Right kidney (tissue), 1 donor: ENCODE measurements at regions not wholly inside any gene's neighbourhood (a gene's known extent, or its start where the extent isn't known, plus 50 kb on each side); places are given as distances from the start of the nearest gene placed in this dataset.
A peak's percentile ranks its signal among the peaks of the same experiment; 100 is the strongest.

Experiments used
- DNase-seq: peaks from one replicate; pipeline ENCODE4 v3.0.0-alpha.2; 2016

DNA sequence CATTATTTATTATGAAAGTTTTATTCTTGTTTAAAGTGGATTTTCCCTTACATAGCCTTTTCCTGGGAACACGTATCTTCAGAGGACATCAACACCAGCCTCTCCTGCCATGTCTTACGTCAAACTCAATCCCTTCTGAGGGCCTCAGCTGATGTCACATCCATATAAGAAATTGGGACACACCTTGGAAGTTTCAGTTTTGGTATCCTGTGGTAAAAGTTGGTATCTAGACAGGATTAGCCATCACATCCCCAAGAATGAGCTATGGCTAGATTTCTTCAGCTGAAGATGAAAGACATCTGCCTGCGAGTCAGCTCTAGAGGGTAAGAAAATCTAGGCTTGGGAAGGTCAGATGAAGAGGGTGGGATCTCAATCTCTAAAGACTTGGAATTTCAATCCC is 75.8 kb upstream of the ZNF516 start:
- no peak for DNase-seq

DNA sequence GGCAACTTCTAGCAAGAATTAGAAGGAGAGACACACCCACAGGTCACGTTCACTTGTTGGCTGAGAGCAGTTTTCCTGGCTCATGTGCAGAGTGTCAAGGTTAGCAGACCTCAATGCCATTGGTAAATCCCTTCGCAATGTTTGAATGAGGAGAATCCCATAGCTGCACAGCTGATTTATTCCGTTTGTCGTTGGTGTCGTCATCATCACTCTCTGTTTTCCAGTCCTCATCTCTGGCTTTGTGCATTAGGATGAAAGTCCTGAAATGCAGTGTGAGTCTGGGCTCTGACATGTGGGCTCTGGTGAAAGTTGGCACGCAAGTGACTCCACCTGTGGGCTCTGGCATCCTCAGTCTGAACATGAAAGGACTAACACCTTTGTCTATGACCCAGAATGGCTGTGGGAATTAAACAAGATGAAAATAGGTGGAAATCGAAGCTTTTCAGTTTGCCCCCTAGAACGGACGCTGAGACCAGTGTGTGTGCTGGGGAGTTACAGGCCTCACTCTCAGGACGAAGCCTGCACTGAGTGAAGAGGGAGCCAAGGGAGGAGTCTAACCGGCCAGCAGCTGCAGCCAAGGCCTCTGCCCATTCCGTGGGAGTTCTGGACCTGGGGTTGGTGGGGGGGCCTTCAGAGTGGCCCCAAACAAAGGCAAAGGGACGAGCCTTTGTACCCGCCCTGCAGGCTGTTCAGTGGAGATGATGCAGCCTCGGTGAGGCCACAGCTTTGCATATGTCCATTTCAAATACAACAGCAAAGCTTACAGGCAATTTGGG is 74.8 kb upstream of the ZNF516 start:
- DNase-seq, result no peak

DNA sequence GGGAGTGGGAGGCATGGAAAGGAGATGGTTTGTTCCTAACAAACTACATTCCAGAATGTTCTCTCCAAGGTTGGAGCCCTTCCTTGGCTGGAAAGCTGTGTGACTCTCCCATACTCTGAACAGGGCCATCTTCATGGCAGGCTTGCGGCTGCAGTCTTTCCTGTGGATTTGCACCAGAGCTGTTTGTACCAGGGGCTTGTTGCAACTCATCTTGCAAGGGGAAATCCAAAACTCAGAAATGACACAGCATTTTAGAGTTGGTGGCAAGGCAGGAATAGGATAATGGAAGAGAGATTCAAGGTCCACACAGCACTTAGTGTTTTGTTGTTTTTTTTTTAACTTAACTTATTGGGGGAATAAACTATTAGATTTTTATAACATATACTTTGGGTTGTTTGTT is 73.7 kb upstream of the ZNF516 start:
- no peak for DNase-seq

GRCh38 chr18:76567835-76568445 is 72.9 kb upstream of the ZNF516 start:
- DNase-seq, result no peak

DNA sequence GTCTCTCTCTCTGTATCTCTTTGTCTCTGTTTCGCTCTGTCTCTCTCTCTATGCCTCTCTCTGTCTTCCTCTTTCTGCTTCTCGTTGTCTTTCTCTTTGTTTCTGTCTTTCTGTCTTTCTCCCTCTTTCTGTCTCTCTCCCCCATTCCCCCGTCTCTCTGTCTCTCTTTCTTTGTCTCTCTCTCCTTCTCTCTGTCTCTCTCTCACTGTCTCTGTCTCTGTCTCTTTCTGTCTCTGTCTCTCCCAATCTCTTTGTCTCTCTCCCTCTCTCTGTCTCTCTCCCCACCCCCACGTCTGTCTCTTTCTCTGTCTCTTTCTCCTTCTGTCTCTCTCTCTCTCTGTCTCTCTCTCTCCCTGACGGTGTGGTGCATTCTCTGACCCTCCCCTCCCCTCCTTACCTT is 71.9 kb upstream of the ZNF516 start:
- no peak for DNase-seq

GRCh38 chr18:76565238-76566173 is 70.5 kb upstream of the ZNF516 start:
- DNase-seq, result peak; percentile 64

DNA sequence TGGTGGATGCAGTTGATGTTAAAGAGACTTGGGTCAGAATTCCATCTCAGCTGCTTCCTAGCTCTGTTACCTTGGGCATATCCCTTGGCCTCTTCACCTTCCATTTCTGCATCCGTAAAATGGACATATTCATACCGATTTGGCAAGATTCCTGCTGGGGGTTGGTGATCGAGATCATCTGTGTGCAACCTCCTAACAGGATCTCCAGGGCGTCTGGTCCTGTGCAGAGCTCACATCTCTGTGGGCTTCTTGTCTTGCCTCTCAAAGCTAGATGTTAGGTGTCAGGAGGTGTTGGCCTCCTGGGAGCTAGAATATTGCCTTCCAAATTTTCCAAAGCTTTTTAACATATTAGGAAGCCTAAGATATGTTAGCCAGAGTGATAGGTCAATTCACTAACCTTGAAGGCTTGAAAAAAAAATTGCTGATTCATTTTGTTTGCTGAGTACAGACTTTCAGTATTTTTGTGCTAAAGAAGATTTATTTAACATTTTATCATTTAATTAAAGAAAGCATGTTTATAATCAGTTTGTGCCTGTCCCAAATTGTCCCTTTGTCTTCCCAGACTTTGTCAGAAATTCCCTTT is 69.7 kb upstream of the ZNF516 start:
- no peak for DNase-seq

DNA sequence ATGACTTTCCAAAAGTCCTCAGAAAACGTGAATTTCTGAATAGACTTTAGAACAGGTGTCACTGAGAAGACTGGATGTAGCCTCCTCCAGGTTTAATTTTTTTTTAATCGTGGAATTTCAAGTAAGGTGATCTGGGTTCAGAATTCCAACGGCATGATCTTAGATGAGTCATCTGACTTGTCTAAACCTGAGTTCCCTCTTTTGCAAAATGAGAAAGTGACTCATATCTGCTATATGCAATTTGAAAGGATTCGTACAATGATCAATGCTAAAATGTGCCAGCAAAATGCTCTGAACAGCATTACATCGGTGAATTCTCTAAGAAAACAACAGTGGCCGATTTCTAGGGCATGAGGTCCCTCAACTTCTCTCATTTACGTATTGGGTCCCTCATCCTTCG is 69.1 kb upstream of the ZNF516 start:
- DNase-seq, result no peak

- DNase-seq, result no peak
Measured at GRCh38 chr18:76562286-76563122, 67.5 kb upstream of the ZNF516 start.

DNA sequence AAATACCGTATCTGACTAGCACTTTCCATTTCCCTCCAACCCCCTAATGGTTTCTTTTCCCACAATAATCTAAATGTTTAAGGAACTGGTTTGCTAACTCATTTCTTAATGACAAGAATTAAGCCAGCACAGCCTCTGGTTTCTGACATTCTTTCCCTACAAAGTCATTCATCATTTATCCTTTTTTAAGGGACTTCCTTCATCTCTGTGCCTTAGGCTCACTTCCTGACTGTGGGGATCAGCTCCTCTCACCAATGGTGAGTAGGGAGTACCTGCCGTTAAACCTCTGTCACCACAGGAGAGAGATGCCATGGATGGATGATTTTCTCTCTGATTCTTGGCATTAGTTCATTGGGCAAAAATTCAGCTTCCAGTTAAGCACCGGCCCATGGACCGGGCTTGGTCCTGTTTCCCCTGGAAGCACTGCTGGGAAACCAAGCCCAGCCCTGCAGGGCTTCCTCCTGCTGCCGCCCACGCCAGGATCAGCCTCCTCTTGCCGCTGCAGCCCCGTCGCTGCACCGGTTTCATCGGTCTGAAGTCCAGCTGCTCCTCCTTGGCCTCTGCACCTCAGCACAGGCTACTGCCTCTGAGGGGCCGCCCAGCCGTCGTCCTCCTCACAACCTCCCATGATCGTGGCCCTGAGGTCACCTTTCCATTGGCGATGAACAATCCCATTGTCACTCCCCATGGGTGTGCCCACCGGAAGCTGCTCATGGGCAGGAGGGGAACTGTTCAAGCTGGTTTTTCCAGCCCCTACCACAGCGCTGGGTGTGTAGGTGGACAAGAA is 64.0 kb upstream of the ZNF516 start:
- DNase-seq, result no peak

GRCh38 chr18:76557026-76557575 is 62.1 kb upstream of the ZNF516 start:
- no peak for DNase-seq

DNA sequence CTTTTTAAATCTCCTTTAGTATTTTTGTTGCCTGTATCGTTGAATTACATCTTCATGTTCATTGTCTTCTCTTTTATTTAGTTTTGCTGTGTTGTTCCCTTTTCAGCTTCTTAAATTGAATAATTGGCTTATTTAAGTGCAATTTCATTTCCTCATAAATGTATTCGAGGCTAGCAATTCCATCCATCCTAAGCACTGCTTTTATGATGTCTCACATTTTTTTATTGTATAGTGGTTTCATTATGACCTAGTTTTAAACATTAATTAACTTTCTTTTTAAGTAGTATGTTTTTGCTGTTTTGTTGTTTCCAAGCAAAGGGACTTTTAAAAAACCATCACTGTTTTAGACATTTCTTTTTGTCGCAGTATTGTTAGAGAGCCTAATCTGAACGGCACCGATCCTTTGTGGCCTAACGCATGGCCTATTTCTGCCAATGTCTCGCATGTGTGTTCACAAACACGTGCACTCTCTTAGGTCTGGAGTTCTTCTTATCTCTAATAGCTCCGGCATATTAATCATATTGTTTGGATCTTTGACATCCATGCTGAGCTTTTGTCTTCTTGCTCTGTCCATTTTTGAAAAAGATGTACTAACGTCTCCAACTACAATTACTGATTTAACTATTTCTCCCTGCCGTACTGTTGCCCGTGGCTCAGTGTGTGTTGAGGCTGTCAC is 59.6 kb upstream of the ZNF516 start:
- DNase-seq, result no peak

DNA sequence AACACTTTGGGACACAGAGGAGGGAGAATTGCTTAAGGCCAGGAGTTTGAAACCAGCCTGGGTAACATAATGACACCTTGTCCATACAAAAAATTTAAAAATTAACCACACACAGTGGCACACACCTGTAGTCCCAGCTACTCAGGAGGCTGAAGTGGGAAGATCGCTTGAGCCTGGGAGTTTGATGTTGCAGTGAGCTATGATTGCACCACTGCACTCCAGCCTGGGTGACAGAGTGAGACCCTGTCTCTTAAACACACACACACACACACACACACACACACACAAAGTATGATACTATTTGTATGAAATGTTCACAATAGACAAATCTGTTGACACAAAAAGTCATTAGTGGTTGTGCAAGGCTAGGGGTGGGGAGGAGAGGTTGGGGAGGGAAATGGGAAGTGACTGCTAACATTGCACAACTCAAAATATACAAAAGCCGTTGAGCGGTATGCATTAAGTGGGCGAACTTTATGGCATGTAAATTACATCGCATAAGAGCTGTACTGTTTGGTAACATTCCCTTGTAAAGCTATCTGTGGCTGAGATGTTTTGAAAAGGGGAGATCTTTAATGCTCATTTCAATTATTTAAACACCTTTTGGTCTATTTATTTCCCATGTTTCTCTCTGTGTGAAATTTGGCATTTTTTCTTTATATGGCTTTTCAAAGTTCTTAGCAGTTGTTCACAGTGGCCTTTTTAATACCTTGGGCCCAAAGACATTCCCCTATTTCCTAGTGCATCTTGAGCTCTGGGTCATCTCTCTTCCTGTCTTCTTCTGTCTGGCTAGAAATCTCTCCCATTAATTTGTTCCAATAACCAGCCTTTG is 58.9 kb upstream of the ZNF516 start:
- DNase-seq, result no peak

- DNase-seq, result no peak
Measured at GRCh38 chr18:76548541-76548940, 53.5 kb upstream of the ZNF516 start.

GRCh38 chr18:76547296-76547695 is 52.3 kb upstream of the ZNF516 start:
- DNase-seq, result no peak

DNA sequence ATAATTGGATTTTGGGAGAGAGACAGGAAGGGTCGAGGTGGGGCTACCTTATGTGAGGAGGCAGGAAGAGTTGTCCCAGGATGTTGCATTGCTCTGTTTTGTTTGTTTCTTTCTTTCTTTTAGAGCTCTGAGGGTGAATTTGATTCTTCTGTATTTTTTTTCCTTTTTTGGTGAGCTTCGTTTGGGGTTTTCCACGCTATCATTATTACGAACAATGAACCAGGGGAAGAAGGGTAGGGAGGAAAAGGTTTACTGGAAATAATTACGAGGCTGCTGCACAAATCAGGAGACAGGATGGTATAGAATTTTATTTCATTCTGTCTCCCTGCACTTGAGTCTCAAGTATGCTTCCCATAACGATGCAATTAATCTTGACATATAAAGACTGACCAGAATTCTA is 51.4 kb upstream of the ZNF516 start:
- DNase-seq, result no peak

GRCh38 chr18:76546088-76546435 is 51.0 kb upstream of the ZNF516 start:
- no peak for DNase-seq

DNA sequence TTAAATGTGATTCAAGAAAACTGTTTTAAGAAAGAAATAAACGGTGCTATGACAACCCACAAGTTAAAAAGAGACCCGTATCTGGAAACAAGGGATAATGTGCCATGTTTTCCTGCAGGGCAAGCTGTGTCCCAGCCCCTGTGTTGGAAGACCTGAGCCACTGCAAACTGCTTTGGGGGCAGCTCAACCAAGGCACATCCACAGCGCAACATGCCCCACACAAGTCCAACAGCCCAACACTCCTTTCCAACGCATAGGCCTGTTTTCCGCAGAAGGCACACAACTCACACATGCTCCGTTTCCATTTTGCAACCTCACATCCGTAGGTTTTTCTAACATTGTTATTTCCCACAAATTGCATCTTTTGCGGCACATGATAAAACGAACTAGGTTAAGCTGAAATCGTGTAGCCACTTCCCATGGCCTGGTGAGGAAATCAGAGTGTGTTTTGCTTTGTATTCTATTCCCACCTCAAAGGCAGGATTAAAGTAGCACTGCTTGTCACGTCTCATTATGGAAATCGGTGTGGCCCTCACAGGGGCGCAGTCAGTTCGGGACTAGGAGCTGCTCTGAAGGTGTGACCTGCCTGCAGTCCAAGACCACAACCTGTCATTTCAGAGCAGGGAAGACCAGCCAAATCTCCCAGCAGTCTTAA is 50.5 kb upstream of the ZNF516 start:
- no peak for DNase-seq
